SK-N-SH (cell line): ENCODE measurements at regions not wholly inside any gene's neighbourhood (a gene's known extent, or its start where the extent isn't known, plus 50 kb on each side); places are given as distances from the start of the nearest gene placed in this dataset.
A peak's percentile ranks its signal among the peaks of the same experiment; 100 is the strongest.

ENCODE experiments used
- CTCF ChIA-PET: fragments of 300-600, 350-600 bp; formaldehyde crosslinking; extraction: SDS; loops from one replicate; lab custom pipeline; 2021; lab: Yijun Ruan, JAX
- POLR2A ChIA-PET: fragments of 350-600 bp; sonication (Branson Sonifier 250); formaldehyde crosslinking; extraction: SDS; loops from one replicate; lab custom pipeline; 2020; ENCODE audit warnings: antibody characterized with exemption, inconsistent platforms; lab: Yijun Ruan, JAX
- DNase-seq: peaks from one replicate; pipeline ENCODE4 v3.0.0; 2012
- H2AFZ ChIP-seq: fragments of 200-600 bp; sonication (generic); 2 replicates; pipeline ENCODE4 v1.8.1; 2016; ENCODE audit warnings: antibody characterized with exemption, mild to moderate bottlenecking, low read depth
- H3F3A ChIP-seq: fragments of 200-600 bp; sonication (generic); replicated peaks from 2 replicates; pipeline ENCODE3; 2016; ENCODE audit warnings: antibody characterized with exemption, mild to moderate bottlenecking; ENCODE audit not compliant: insufficient read depth
- H3K27ac ChIP-seq, 2 experiments: fragments of 200-500 bp in 1 of 2; fragments of 200-600 bp in 1 of 2; sonication (Bioruptor generic) in 1 of 2; sonication (generic), shearing (Covaris generic) in 1 of 2; 2 replicates each; pipeline versions ENCODE4 v1.5.1 to v1.6.1; 2014 to 2016; ENCODE audit warnings: low read depth in 2 of 2, inconsistent platforms in 1 of 2, low read length in 1 of 2, mild to moderate bottlenecking in 1 of 2, mixed read lengths in 1 of 2
- H3K27me3 ChIP-seq: fragments of 200-600 bp; sonication (generic), shearing (Covaris generic); 2 replicates; pipeline ENCODE4 v1.6.1; 2016; ENCODE audit warnings: mixed run types; ENCODE audit not compliant: insufficient read depth
- H3K36me3 ChIP-seq, 2 experiments: fragments of 200-500 bp in 1 of 2; fragments of 200-600 bp in 1 of 2; sonication (Bioruptor generic) in 1 of 2; sonication (generic) in 1 of 2; replicated peaks in 1 of 2; 2 replicates each; pipeline versions ENCODE3 to v1.5.1; 2014 to 2016; ENCODE audit warnings: low read length in 1 of 2, mild to moderate bottlenecking in 1 of 2; ENCODE audit not compliant: insufficient read depth in 2 of 2, control insufficient read depth in 1 of 2
- H3K4me1 ChIP-seq, 2 experiments: fragments of 200-500 bp in 1 of 2; fragments of 200-600 bp in 1 of 2; sonication (Bioruptor generic) in 1 of 2; sonication (generic), shearing (Covaris generic) in 1 of 2; 2 replicates each; pipeline versions ENCODE4 v1.5.1 to v1.6.1; 2014 to 2016; ENCODE audit warnings: low read depth in 1 of 2, low read length in 1 of 2, mixed run types in 1 of 2; ENCODE audit not compliant: insufficient read depth in 2 of 2, control insufficient read depth in 1 of 2
- H3K4me2 ChIP-seq: fragments of 200-600 bp; sonication (generic), shearing (Covaris generic); 2 replicates; pipeline ENCODE4 v1.6.1; 2017; ENCODE audit warnings: mixed run types
- H3K4me3 ChIP-seq, 2 experiments: fragments of 200-500 bp in 1 of 2; fragments of 200-600 bp in 1 of 2; sonication (Bioruptor generic) in 1 of 2; sonication (generic), shearing (Covaris generic) in 1 of 2; 2 replicates each; pipeline versions ENCODE4 v1.5.1 to v1.8.1; 2014 to 2016; ENCODE audit warnings: low read depth in 2 of 2, inconsistent platforms in 1 of 2, low read length in 1 of 2, mild to moderate bottlenecking in 1 of 2, mixed read lengths in 1 of 2, moderate library complexity in 1 of 2
- H3K79me2 ChIP-seq: fragments of 200-600 bp; sonication (generic); 2 replicates; pipeline ENCODE4 v1.8.1; 2017; ENCODE audit warnings: mild to moderate bottlenecking; ENCODE audit not compliant: insufficient read depth
- H3K9ac ChIP-seq: fragments of 200-600 bp; sonication (generic); 2 replicates; pipeline ENCODE4 v1.6.1; 2017; ENCODE audit warnings: mixed run types
- H3K9me2 ChIP-seq: fragments of 200-600 bp; sonication (generic); 2 replicates; pipeline ENCODE4 v1.6.1; 2017; ENCODE audit warnings: mixed run types
- H3K9me3 ChIP-seq: fragments of 200-600 bp; sonication (generic); 2 replicates; pipeline ENCODE4 v1.6.1; 2017; ENCODE audit warnings: mixed run types, mild to moderate bottlenecking, moderate library complexity
- H4K20me1 ChIP-seq: fragments of 200-600 bp; sonication (generic); 2 replicates; pipeline ENCODE4 v1.6.1; 2017; ENCODE audit warnings: mild to moderate bottlenecking, mixed run types; ENCODE audit not compliant: insufficient read depth
- CHD2 ChIP-seq: fragments of 150-350 bp; IDR thresholded peaks from 2 replicates; pipeline ENCODE4 v1.6.1; 2018; ENCODE audit warnings: low read length; ENCODE audit not compliant: partially characterized antibody
- EP300 ChIP-seq, 2 experiments: IDR thresholded peaks; 2 replicates each; pipeline versions ENCODE4 v1.4.0 to v1.6.1; 2012; ENCODE audit warnings: borderline replicate concordance in 1 of 2, low read depth in 1 of 2, low read length in 1 of 2
- FOSL2 ChIP-seq: IDR thresholded peaks from 2 replicates; pipeline ENCODE4 v1.4.0; 2012; ENCODE audit warnings: low read depth, mild to moderate bottlenecking, moderate library complexity, borderline replicate concordance
- GABPA ChIP-seq: IDR thresholded peaks from 2 replicates; pipeline ENCODE4 v1.4.0; 2012; ENCODE audit warnings: low read depth, mild to moderate bottlenecking
- JUND ChIP-seq: IDR thresholded peaks from 2 replicates; pipeline ENCODE4 v1.4.0; 2012
- MEF2A ChIP-seq: IDR thresholded peaks from 2 replicates; pipeline ENCODE4 v1.4.0; 2012; ENCODE audit warnings: low read depth, borderline replicate concordance
- MXI1 ChIP-seq: IDR thresholded peaks from 2 replicates; pipeline ENCODE4 v1.6.1; 2012; ENCODE audit warnings: mild to moderate bottlenecking, low read depth, low read length, improper control_type of control experiment
- RFX5 ChIP-seq: IDR thresholded peaks from 2 replicates; pipeline ENCODE4 v1.6.1; 2012; ENCODE audit warnings: mild to moderate bottlenecking, improper control_type of control experiment, low read length
- RXRA ChIP-seq: IDR thresholded peaks from 2 replicates; pipeline ENCODE4 v1.4.0; 2012; ENCODE audit warnings: low read depth, mild to moderate bottlenecking, borderline replicate concordance
- TAF1 ChIP-seq: IDR thresholded peaks from 2 replicates; pipeline ENCODE4 v1.6.1; 2012; ENCODE audit warnings: low read depth, mild to moderate bottlenecking, low read length, moderate library complexity, borderline replicate concordance
- WGBS: methylation state at CpG from one replicate; pipeline ENCODE4 v1.1.6; 2017; ENCODE audit warnings: low lambda C conversion rate; 5-methylcytosine and 5-hydroxymethylcytosine counted together
- TF ChIP-seq, protein P1 (sequence below): IDR thresholded peaks from 2 replicates; pipeline ENCODE4; 2012
- TF ChIP-seq, protein P2 (sequence below): fragments of 200-600 bp; sonication (generic); IDR thresholded peaks from 2 replicates; pipeline ENCODE4 v1.6.1; 2017; ENCODE audit warnings: antibody characterized with exemption, mild to moderate bottlenecking, moderate library complexity
- TF ChIP-seq, protein P3 (sequence below): IDR thresholded peaks from 2 replicates; pipeline ENCODE4 v1.4.0; 2012; ENCODE audit warnings: low read depth, borderline replicate concordance
- TF ChIP-seq, protein P4 (sequence below): IDR thresholded peaks from 2 replicates; pipeline ENCODE4 v1.4.0; 2012; ENCODE audit warnings: low read depth, borderline replicate concordance

DNA sequence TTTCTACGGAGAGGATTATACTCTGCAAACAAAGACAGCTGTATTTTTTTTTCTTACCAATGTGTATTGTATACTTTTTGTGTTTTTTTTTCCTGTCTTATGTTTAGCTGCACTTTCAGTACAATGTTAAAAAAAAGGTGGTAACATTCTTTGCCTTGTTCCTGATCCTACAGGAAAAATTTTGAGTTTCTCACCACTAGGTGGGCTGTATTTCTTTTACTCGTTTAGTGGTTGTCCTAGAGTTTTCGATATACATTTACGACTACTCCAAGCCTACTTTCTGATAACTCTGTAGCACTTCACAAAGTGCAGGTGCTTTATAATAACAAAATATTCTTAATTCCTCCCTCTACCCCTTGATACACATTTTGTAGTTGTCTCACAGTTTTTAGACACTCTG, 652.2 kb downstream of the UQCRFS1 start:
- POLR2A ChIA-PET = no interaction called here
- WGBS = 19% methylated on average over 4 of the region's 4 CpGs
- CTCF ChIA-PET = no interaction called here

DNA sequence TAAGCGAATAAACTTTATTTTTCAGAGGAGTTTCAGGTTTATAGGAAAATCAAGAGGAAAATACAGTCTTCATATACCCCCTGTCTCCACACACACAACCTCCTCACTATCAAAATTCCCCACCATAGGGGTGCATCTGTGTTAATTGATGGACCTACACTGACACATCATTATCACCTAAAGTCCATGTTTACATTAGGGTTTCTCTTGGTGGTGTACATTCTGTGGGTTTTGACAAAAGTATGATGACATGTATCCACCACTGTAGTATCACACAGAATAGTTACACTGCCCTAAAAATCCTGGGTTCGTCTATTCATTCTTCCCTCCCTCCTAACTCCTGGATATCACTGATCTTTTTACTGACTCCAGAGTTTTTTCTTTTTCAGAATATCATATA, 654.2 kb downstream of the UQCRFS1 start:
- Histone ChIP-seq H3K4me3 (no peak overlapping the region), H3F3A (no peaks in the 10 kb centered on the region), H4K20me1 (no peaks in the 10 kb centered on the region), H3K79me2 (no peaks in the 10 kb centered on the region), H3K9me2 (no peaks in the 10 kb centered on the region), H3K9ac (no peak overlapping the region), H3K4me1 (no peaks in the 10 kb centered on the region), H3K27me3 (no peaks in the 10 kb centered on the region), H3K9me3 (no peaks in the 10 kb centered on the region), H3K36me3 (no peaks in the 10 kb centered on the region), H2AFZ (no peak overlapping the region), H3K27ac (no peak overlapping the region), H3K4me2 (no peak overlapping the region)
- CTCF ChIA-PET = interaction anchor here (1.5 kb wide), 1 partner anchor 75 kb away, joined by 6 read pairs; no protein-coding TSS in a partner anchor
- no peak for DNase-seq
- TF ChIP-seq RFX5 (no peak), CHD2 (no peak), MXI1 (no peak), RXRA (no peak)
- TF ChIP-seq, protein P1, sequence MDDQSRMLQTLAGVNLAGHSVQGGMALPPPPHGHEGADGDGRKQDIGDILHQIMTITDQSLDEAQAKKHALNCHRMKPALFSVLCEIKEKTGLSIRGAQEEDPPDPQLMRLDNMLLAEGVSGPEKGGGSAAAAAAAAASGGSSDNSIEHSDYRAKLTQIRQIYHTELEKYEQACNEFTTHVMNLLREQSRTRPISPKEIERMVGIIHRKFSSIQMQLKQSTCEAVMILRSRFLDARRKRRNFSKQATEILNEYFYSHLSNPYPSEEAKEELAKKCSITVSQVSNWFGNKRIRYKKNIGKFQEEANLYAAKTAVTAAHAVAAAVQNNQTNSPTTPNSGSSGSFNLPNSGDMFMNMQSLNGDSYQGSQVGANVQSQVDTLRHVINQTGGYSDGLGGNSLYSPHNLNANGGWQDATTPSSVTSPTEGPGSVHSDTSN = no peak
- WGBS = 0% methylated on average over 2 of the region's 2 CpGs
- POLR2A ChIA-PET = no interaction called here

More for the DNA sequence above, 652.2 kb downstream of the UQCRFS1 start:
- Histone ChIP-seq H3K27me3 (no peaks in the 10 kb centered on the region; the same call in 1 of the 2 replicates), H3K79me2 (no peaks in the 10 kb centered on the region), H3K9ac (no peak overlapping the region), H4K20me1 (no peaks in the 10 kb centered on the region), H2AFZ (no peak overlapping the region), H3K4me2 (no peak overlapping the region), H3K27ac (no peak overlapping the region), H3K36me3 (no peaks in the 10 kb centered on the region), H3K9me3 (no peaks in the 10 kb centered on the region), H3F3A (no peaks in the 10 kb centered on the region), H3K9me2 (no peaks in the 10 kb centered on the region)
- DNase-seq = no peak
- TF ChIP-seq MXI1 = no peak
- no peak for TF ChIP-seq EP300 (IDR thresholded peaks at IDR 0.05; ENCODE audit: borderline replicate concordance in 1 of 2, low read depth in 1 of 2, low read length in 1 of 2)
- TF ChIP-seq, protein P2, sequence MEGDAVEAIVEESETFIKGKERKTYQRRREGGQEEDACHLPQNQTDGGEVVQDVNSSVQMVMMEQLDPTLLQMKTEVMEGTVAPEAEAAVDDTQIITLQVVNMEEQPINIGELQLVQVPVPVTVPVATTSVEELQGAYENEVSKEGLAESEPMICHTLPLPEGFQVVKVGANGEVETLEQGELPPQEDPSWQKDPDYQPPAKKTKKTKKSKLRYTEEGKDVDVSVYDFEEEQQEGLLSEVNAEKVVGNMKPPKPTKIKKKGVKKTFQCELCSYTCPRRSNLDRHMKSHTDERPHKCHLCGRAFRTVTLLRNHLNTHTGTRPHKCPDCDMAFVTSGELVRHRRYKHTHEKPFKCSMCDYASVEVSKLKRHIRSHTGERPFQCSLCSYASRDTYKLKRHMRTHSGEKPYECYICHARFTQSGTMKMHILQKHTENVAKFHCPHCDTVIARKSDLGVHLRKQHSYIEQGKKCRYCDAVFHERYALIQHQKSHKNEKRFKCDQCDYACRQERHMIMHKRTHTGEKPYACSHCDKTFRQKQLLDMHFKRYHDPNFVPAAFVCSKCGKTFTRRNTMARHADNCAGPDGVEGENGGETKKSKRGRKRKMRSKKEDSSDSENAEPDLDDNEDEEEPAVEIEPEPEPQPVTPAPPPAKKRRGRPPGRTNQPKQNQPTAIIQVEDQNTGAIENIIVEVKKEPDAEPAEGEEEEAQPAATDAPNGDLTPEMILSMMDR = peak; percentile 23; the same call in 1 of the 2 replicates
- no peak for TF ChIP-seq JUND
- no peak for TF ChIP-seq RFX5
- TF ChIP-seq FOSL2 = no peak
- TF ChIP-seq, all 33 proteins: peak for 1
- Histone ChIP-seq H3K4me3 (no peak overlapping the region), H3K4me1 (no peaks in the 10 kb centered on the region)

DNA sequence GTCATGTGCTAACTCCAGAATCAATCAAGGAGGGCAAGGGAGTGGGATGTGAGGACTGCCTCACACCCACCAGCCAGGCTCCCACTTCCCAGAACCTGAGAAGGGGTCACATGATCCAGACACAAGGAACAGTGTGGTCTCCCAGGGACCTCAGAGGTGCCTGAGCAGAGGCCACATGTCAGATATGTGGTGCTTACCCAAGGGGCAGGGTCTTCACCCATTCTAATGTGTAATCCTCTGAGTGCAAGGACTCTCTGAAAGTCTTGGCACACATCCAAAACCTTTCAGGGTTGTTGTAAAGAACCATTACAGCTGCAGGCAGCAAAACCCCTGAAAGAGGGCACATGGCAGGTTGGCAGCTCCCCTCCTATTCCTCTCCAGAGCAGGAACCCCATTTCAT, 656.6 kb downstream of the UQCRFS1 start:
- H3K79me2 ChIP-seq = no peaks in the 10 kb centered on the region
- H2AFZ ChIP-seq = no peak overlapping the region
- ChIA-PET POLR2A (no interaction called here), CTCF (no interaction called here)
- no peaks in the 10 kb centered on the region for H3F3A ChIP-seq
- H3K9me3 ChIP-seq = no peaks in the 10 kb centered on the region
- no peaks in the 10 kb centered on the region; the same call in 1 of the 2 replicates for H3K27me3 ChIP-seq
- H3K9ac ChIP-seq = no peak overlapping the region
- no peak overlapping the region for H3K4me2 ChIP-seq
- H3K4me1 ChIP-seq = no peaks in the 10 kb centered on the region
- no peak for DNase-seq
- H4K20me1 ChIP-seq = no peaks in the 10 kb centered on the region
- H3K36me3 ChIP-seq = no peaks in the 10 kb centered on the region
- no peak overlapping the region for H3K27ac ChIP-seq
- H3K9me2 ChIP-seq = no peaks in the 10 kb centered on the region
- no peak overlapping the region for H3K4me3 ChIP-seq
- TF ChIP-seq, protein P3, sequence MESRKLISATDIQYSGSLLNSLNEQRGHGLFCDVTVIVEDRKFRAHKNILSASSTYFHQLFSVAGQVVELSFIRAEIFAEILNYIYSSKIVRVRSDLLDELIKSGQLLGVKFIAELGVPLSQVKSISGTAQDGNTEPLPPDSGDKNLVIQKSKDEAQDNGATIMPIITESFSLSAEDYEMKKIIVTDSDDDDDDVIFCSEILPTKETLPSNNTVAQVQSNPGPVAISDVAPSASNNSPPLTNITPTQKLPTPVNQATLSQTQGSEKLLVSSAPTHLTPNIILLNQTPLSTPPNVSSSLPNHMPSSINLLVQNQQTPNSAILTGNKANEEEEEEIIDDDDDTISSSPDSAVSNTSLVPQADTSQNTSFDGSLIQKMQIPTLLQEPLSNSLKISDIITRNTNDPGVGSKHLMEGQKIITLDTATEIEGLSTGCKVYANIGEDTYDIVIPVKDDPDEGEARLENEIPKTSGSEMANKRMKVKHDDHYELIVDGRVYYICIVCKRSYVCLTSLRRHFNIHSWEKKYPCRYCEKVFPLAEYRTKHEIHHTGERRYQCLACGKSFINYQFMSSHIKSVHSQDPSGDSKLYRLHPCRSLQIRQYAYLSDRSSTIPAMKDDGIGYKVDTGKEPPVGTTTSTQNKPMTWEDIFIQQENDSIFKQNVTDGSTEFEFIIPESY = no peak
- TF ChIP-seq MEF2A (no peak), RFX5 (no peak), MXI1 (no peak), GABPA (no peak), TAF1 (no peak), FOSL2 (no peak)
- TF ChIP-seq, protein P2 = no peak
- TF ChIP-seq, protein P4, sequence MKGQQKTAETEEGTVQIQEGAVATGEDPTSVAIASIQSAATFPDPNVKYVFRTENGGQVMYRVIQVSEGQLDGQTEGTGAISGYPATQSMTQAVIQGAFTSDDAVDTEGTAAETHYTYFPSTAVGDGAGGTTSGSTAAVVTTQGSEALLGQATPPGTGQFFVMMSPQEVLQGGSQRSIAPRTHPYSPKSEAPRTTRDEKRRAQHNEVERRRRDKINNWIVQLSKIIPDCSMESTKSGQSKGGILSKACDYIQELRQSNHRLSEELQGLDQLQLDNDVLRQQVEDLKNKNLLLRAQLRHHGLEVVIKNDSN = no peak
